Right lobe of liver (tissue), 6 donors: ENCODE measurements at regions not wholly inside any gene's neighbourhood (a gene's known extent, or its start where the extent isn't known, plus 50 kb on each side); places are given as distances from the start of the nearest gene placed in this dataset.

ENCODE experiments used
- ATAC-seq, 4 donors: fragments of 200-7000 bp; cut with Tn5 transposase; one replicate each; pipeline ENCODE4 v1.9.1; 2020; ENCODE audit warnings: mild to moderate bottlenecking in 4 of 4, moderate library complexity in 4 of 4
- DNase-seq, 3 donors: peaks; one replicate each; pipeline ENCODE4 v3.0.0-alpha.2; 2020
- H3K27ac ChIP-seq, 3 donors: fragments of 200-600 bp; one replicate each; pipeline ENCODE4 v1.8.0; 2022
- H3K27me3 ChIP-seq, 2 donors: fragments of 200-600 bp; one replicate each; pipeline ENCODE4 v1.8.0; 2022
- H3K36me3 ChIP-seq, 4 donors: fragments of 200-600 bp; sonication (generic) in 1 of 4; one replicate each; pipeline versions ENCODE4 v1.5.1 to v1.8.0; 2017 to 2022; ENCODE audit warnings: control low read depth in 1 of 4
- H3K4me1 ChIP-seq, 4 donors: fragments of 200-600 bp; sonication (generic) in 1 of 4; one replicate each; pipeline versions ENCODE4 v1.5.1 to v1.8.0; 2017 to 2022; ENCODE audit warnings: control low read depth in 1 of 4
- H3K4me3 ChIP-seq, 3 donors: fragments of 200-600 bp; one replicate each; pipeline ENCODE4 v1.8.0; 2022
- H3K9me3 ChIP-seq, 4 donors: fragments of 200-600 bp; sonication (generic) in 1 of 4; one replicate each; pipeline versions ENCODE4 v1.5.1 to v1.8.0; 2017 to 2022; ENCODE audit warnings: control low read depth in 1 of 4
- POLR2A ChIP-seq: fragments of 450-650 bp; IDR thresholded peaks from one replicate; pipeline ENCODE4 v1.6.1; 2017; ENCODE audit warnings: antibody characterized with exemption, mild to moderate bottlenecking
- WGBS: methylation state at CpG from one replicate; pipeline ENCODE4 v1.1.6; 2018; ENCODE audit warnings: low coverage, low lambda C conversion rate; ENCODE audit not compliant: insufficient coverage; ENCODE audit errors: missing lambda C conversion rate; 5-methylcytosine and 5-hydroxymethylcytosine counted together
- intact Hi-C, 2 donors: fragments of 100-400 bp; cut with DNase I; formaldehyde crosslinking; loops; one replicate each; pipeline versions ENCODE4 v1.11.2 to v1.14.1; 2022
- TF ChIP-seq, protein P1 (sequence below), 4 donors: fragments of 200-600 bp in 3 of 4; fragments of 450-650 bp in 1 of 4; IDR thresholded peaks; one replicate each; pipeline versions ENCODE4 v1.5.1 to v1.8.0; 2016 to 2022; ENCODE audit warnings: antibody characterized with exemption in 4 of 4, mild to moderate bottlenecking in 2 of 4
- donor health status: DM: no; HTN: yes; CAD: no.
- donor health status: DM: no; HTN: no; CAD: no.
- donor health status: DM: no; HTN: no; CAD: no.
- donor health status: DM: no; HTN: yes; CAD: no.
- donor health status: DM: no; HTN: yes; CAD: no.

DNA sequence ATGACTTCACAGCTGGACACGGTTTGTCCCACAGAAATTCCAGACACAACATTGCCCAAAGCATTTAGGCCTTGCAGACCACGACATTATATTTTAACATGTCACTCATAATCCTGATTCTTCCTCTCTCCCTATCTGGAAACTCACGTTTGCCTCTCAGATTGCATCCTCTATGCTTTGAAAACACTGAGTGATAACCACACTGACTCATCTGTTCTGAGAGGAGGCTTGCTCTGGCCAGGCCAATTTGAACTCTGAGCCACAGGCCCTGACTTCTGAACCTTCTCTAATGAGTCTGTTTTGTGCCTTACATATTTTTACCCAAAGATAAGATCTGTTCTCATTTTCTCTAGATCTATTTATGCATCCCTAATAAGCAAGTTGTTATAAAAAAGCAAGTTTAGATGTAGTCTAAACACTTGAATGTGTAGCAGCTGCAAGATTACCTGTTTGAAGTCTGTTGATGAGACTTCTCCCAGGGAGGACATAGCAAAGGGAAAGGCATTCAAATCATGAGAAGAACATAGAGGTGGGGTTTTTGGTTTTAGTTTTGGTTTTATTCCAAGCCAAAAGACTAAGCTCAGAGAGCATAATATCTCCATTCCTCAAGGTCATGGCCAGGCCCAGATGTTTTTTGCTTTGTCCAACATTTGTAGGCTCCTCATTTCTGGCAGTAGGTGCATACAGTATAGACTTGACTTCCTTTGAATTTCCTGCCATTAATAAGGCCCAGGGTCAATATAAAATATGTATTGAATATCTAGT, 234.4 kb upstream of the LRTM1 start:
- WGBS: 52% methylated on average over 3 of the region's 3 CpGs
- Histone ChIP-seq H3K36me3 (no peaks in the 10 kb centered on the region), H3K9me3 (no peaks in the 10 kb centered on the region), H3K4me1 (no peaks in the 10 kb centered on the region), H3K27me3 (no peaks in the 10 kb centered on the region), H3K4me3 (no peak overlapping the region), H3K27ac (no peak overlapping the region)
- TF ChIP-seq, protein P1, sequence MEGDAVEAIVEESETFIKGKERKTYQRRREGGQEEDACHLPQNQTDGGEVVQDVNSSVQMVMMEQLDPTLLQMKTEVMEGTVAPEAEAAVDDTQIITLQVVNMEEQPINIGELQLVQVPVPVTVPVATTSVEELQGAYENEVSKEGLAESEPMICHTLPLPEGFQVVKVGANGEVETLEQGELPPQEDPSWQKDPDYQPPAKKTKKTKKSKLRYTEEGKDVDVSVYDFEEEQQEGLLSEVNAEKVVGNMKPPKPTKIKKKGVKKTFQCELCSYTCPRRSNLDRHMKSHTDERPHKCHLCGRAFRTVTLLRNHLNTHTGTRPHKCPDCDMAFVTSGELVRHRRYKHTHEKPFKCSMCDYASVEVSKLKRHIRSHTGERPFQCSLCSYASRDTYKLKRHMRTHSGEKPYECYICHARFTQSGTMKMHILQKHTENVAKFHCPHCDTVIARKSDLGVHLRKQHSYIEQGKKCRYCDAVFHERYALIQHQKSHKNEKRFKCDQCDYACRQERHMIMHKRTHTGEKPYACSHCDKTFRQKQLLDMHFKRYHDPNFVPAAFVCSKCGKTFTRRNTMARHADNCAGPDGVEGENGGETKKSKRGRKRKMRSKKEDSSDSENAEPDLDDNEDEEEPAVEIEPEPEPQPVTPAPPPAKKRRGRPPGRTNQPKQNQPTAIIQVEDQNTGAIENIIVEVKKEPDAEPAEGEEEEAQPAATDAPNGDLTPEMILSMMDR (IDR thresholded peaks at IDR 0.05): no peak
- no peak for TF ChIP-seq POLR2A
- ATAC-seq (no peak), DNase-seq (no peak)
- intact Hi-C loops: no loop called here

DNA sequence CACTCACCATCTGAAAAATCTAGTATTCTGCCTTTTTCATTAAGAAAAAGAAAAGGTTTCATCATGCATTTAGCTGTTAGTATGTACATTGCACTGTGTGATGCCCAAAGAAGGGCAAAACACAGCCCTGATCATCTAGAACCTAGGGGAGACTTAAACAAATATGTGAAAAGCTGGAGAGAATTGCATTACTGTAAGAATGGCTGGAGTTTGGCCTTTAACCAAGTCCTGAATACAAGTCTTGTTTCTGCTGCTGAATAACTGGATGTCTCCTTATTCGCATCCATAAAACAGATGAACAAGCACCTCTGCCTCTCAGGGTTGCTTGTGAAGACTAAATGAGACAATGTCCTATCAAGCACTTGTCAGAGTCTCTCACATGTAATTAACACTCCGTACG, 233.4 kb upstream of the LRTM1 start:
- Histone ChIP-seq H3K9me3 (no peaks in the 10 kb centered on the region), H3K4me1 (no peaks in the 10 kb centered on the region), H3K36me3 (no peaks in the 10 kb centered on the region), H3K4me3 (no peak overlapping the region), H3K27ac (no peak overlapping the region), H3K27me3 (no peaks in the 10 kb centered on the region)
- 70% methylated on average over 3 of the region's 3 CpGs for WGBS
- intact Hi-C loops: no loop called here
- DNase-seq (no peak), ATAC-seq (no peak)
- TF ChIP-seq POLR2A: no peak
- TF ChIP-seq, protein P1 (IDR thresholded peaks at IDR 0.05): no peak

DNA sequence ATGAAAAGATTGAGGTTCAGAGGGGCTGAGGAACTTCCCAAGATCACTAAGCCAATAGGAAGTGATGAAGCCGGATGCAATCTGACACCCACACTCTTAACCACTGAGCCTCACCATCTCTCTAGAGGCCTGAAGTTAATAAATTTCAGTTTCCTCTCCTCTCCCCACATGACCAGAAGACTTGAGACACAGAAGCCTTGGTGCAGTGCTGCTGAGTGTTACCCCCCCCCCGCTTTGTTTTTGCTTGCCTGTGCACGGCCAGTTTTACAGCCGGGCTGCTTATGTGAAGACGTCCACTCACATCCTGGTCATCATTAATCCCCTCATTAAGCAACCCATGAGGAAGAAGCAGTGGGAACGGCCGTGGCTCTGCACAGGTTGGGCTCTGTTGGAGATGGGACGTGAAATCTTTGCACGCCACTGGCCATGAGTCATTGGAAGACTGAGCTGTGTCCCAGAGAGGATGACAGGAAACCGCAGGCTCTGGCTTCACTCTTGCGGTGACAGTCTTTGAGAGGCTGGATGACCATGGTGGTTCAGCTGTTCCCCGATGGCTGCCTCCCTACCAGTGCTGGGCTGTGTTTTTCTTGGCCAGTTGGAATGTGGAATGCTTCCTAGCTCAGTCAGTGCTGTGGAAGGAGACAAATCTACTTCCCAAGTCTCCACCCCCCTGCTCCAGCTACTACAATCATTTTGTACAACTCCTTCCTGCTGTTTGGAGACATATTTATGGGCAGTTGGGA, 232.6 kb upstream of the LRTM1 start:
- no peaks in the 10 kb centered on the region for H3K27me3 ChIP-seq
- no peaks in the 10 kb centered on the region for H3K9me3 ChIP-seq
- H3K4me1 ChIP-seq: no peaks in the 10 kb centered on the region
- WGBS: 23% methylated on average over 8 of the region's 12 CpGs
- H3K27ac ChIP-seq: no peak overlapping the region
- no peaks in the 10 kb centered on the region for H3K36me3 ChIP-seq
- no peak overlapping the region for H3K4me3 ChIP-seq
- ATAC-seq (peak in 3 of 4 donors; percentile 22 to 55 (median 33)), DNase-seq (peak in 1 of 3 donors; percentile 23)
- TF ChIP-seq, protein P1 (IDR thresholded peaks at IDR 0.05): no peak
- TF ChIP-seq POLR2A: no peak
- intact Hi-C loops: no loop called here

DNA sequence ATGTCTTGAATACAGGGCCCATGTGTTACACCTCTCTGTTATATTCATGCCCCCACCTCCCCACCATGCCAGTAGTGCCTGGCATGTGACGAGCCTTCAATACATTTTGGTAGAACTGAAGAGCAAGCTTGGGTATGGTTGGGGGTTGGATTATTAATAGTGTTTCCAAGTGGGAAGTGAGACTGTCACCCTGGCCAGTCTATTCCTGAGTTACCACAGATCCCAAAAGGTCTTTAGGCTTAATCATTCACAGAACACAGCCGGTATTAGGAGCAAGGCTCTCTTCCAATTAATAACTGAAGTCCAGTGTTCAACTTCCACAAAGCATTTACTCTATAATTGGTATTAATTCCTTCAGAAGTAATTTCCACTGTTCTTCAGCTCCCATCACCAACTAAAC, 231.9 kb upstream of the LRTM1 start:
- H3K4me3 ChIP-seq: no peak overlapping the region
- intact Hi-C loops: no loop called here
- H3K27me3 ChIP-seq: no peaks in the 10 kb centered on the region
- H3K9me3 ChIP-seq: no peaks in the 10 kb centered on the region
- ATAC-seq (no peak), DNase-seq (no peak)
- WGBS: 41% methylated on average over 2 of the region's 2 CpGs
- no peaks in the 10 kb centered on the region for H3K36me3 ChIP-seq
- no peaks in the 10 kb centered on the region for H3K4me1 ChIP-seq
- H3K27ac ChIP-seq: no peak overlapping the region
- TF ChIP-seq, protein P1 (IDR thresholded peaks at IDR 0.05): no peak
- no peak for TF ChIP-seq POLR2A
